SIG-M5 treated with dmso at 0.1 percent for 504 hours (cell line): ENCODE measurements at regions not wholly inside any gene's neighbourhood (a gene's known extent, or its start where the extent isn't known, plus 50 kb on each side); places are given as distances from the start of the nearest gene placed in this dataset.
"Not testable (repeated sequence)": the region's sequence is repeated elsewhere in the genome, so short reads cannot be mapped to it uniquely, and the experiment has no call there.

Experiments used
- DNase-seq: peaks from one replicate; lab custom pipeline; 2025; ENCODE audit not compliant: unreplicated experiment; lab: John Stamatoyannopoulos, UW

- no peak for DNase-seq
Measured at GRCh38 chr9:94033383-94033782, 50.9 kb upstream of the PTPDC1 start.

GRCh38 chr9:94031946-94032345, 52.3 kb upstream of the PTPDC1 start:
- DNase-seq: no peak

- DNase-seq: no peak
Measured at GRCh38 chr9:94031380-94031779, 52.9 kb upstream of the PTPDC1 start.

- DNase-seq: peak; percentile 78
Measured at GRCh38 chr9:94030318-94031179, 53.7 kb upstream of the PTPDC1 start.

- no peak for DNase-seq
Measured at GRCh38 chr9:94029932-94030317, 54.3 kb upstream of the PTPDC1 start.

- DNase-seq: no peak
Measured at GRCh38 chr9:94026816-94027215, 57.4 kb upstream of the PTPDC1 start.

- DNase-seq: not testable (repeated sequence)
Measured at GRCh38 chr9:94022476-94022875, 61.8 kb upstream of the PTPDC1 start.

- DNase-seq: not testable (repeated sequence)
Measured at GRCh38 chr9:94020836-94021235, 63.4 kb upstream of the PTPDC1 start.

- DNase-seq: no peak
Measured at GRCh38 chr9:94018628-94019027, 63.5 kb upstream of the BARX1 start.

- DNase-seq: no peak
Measured at GRCh38 chr9:94017939-94018531, 62.9 kb upstream of the BARX1 start.

- DNase-seq: no peak
Measured at GRCh38 chr9:94016744-94017143, 61.6 kb upstream of the BARX1 start.

- no peak for DNase-seq
Measured at GRCh38 chr9:94014920-94015319, 59.8 kb upstream of the BARX1 start.

GRCh38 chr9:94014066-94014654, 59.0 kb upstream of the BARX1 start:
- DNase-seq: peak; percentile 32

GRCh38 chr9:94010980-94011533, 55.9 kb upstream of the BARX1 start:
- DNase-seq: no peak

- DNase-seq: no peak
Measured at GRCh38 chr9:94005272-94005901, 50.2 kb upstream of the BARX1 start.
